GM21526 (cell line): ENCODE measurements at regions not wholly inside any gene's neighbourhood (a gene's known extent, or its start where the extent isn't known, plus 50 kb on each side); places are given as distances from the start of the nearest gene placed in this dataset.

ENCODE experiments used
- ATAC-seq: cut with Tn5 transposase; IDR thresholded peaks from one replicate; pipeline ENCODE4 v1.9.1; 2021; ENCODE audit warnings: moderate library complexity; ENCODE audit not compliant: unreplicated experiment, low FRiP score

DNA sequence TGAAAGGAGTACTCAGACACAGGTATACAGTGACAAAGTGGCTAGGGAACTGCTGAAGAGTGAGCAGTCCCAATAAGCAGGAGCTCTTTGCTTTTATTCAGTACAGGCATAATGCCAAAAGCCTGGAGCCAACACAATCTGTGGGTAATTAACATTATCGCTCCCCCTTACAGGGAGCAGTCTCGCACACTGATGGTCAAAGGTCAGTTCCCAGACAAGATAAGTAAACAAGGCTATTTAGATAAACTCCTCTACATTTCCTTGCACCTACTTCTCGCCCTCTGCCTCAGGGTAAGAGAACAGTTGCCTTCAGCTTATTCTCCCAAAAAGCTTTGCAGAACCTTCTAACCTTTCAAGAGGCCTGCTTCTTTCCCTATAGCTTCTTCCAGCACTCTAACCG is 73.9 kb upstream of the TAF9B start:
- ATAC-seq: no peak

DNA sequence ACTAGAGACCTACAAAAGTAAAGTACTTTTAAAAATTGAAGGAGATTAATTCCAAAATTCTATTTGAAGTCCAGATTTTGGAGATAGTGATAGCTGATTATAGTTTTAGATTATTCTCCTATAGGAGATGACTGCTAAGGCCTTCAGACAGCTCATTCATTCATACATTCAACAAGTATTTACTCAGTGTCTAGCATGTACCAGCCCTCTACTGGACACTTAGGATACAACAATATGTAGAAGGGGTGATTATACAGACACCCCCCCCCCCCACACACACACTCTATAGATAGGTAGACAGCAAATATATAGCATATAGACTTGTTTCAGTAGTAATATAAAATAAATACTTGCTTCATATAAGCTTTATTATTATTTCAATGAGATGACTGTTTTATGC is 60.4 kb upstream of the TAF9B start:
- peak; percentile 69 for ATAC-seq
